ENCODE measurements at regions not wholly inside any gene's neighbourhood (a gene's known extent, or its start where the extent isn't known, plus 50 kb on each side); places are given as distances from the start of the nearest gene placed in this dataset.

DNA sequence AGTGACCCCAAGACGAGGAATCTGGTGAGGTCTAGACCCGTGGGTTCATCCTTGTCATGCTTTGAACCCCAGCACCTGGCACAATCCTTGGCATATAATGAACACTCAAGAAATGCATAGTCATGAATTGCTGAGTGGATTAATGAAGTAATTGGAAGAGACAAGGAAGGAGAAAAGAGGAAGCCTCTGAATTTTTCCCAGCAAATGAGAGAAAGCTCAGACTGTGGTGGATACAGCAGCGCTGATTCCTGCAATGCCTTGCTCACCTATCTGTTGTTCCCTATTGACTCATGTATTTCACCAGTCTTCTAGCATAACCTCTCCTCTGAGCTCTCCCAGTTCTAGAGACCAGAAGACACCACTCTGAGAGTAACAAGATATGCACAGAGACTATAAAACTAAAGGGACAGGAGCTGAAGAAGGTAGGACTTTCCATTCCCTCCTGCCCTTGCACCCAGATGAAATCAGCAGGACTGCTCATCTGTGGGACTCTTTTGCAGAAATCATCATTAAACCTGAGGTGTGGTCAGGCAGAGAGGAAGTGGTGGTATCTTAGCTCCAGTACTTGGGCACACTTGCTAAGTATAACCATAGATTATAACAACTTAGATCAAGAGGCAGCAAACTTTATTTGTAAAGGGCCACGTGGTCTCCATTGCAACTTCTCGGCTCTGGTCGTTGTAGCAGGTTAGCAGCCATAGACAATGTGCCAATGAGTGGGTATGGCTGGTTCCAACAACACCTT, 102.8 kb downstream of the MAF start:
- peak in 1 of 2 donors; percentile 22 for DNase-seq

- no peak for DNase-seq
These were observed 106.6 kb downstream of the MAF start for GRCh38 chr16:79493911-79494310.

GRCh38 chr16:79492036-79492435, 108.5 kb downstream of the MAF start:
- DNase-seq = no peak

- DNase-seq = no peak
These were observed 115.5 kb downstream of the MAF start for GRCh38 chr16:79485020-79485419.

DNA sequence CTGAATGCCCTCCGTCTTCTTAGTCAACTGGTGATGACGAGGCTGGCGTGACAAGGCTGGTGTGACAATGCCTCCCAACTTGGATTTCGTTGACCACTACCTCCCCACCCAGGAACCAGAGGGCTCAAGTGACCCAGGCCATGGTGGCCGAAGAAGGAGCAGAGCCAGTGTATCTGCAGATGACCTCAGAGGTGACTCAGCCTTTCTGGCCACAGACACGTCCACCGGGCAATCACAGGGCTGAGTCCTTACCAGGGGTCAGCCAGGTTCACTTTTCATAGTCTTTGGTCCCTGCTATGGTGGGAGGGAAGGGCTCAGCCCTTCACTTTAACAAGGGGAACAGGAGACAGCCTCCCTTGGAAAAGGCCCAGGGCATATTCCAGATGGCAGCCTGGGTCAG, 116.3 kb downstream of the MAF start:
- DNase-seq = no peak

DNA sequence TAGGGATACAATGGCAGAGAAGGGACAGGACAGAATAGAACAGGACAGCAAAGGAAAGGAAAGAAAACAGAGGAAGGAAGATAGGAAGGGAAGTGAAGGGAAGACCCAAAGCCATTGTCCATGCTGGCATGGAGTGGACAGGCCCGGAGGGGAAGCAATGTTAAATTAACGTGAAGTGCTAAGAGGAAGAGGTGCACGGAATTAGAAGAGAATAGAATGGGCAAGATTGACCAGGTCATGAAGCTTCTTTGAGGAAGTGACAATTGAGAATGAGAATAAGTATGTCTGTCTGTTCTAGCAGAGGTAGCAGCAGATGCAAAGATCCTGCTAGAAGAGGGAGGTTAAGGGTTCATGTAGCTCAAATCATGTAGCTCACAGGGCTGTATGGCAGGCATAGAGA, 117.2 kb downstream of the MAF start:
- no peak for DNase-seq

- DNase-seq = peak in 1 of 2 donors; percentile 30
These were observed 118.5 kb downstream of the MAF start for GRCh38 chr16:79482011-79482410.

DNA sequence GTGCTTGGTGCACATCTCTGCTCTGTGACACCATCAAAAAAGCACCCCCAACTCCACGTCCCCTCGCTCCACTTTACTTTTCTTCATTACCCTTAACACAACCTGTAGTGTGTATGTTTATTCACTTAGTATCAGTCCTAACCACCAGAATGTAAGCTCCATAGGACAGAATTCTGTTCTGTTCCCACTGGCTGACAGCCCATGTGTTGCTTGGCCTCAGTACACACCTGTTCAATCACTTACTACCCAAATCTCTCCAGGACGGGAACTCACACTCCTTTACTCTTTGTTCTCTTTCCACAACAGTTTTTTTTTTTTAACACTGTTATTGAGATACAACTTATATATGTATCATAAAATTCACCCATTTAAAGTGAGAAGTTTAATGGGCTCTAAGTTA, 119.6 kb downstream of the MAF start:
- DNase-seq = no peak

DNA sequence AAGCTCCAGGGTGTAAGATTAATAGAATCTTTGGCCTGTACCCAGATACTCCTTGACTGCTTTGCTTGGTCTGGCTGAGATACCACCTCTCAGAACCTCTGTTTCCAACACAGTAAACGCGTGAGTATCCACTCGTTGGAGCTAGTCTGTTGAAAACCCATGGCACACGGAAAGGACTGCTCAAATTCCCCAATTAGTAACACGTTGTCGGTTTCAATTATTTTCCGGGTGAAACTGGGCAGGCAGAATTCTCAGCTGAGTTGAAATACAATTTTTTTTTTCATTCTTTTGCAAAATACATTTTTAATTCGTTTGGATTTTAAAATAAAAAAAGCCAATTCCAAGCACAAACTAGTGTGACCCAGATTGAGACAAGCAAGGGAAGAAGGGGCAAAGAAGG, 120.5 kb downstream of the MAF start:
- DNase-seq = no peak

- no peak for DNase-seq
These were observed 124.0 kb downstream of the MAF start for GRCh38 chr16:79476580-79476979.

GRCh38 chr16:79475841-79476240, 124.7 kb downstream of the MAF start:
- DNase-seq = no peak

DNA sequence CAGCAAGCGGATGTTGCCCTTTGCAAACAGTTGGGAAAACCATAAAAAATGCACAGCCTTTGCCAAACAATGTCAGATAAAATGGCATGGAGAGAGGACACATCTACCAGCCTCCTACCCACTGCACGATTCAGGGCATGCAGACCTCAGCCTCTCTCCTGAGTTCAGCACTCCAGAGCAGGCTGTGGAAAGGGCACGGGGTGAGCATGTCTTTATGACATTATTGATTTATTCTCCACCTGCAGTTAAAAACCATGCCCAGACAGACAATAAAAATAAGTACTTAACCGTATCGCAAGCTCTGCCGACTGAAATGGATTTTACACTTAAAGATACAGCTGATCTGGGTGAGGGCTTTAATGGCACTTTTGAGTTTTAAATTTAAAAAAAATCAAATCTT, 127.1 kb downstream of the MAF start:
- DNase-seq = no peak

- peak; percentile 32 to 62 for DNase-seq
These were observed 128.1 kb downstream of the MAF start for GRCh38 chr16:79472426-79472825.

GRCh38 chr16:79469999-79470398, 130.5 kb downstream of the MAF start:
- peak; percentile 78 to 82 for DNase-seq

GRCh38 chr16:79468631-79469030, 131.9 kb downstream of the MAF start:
- no peak for DNase-seq

DNA sequence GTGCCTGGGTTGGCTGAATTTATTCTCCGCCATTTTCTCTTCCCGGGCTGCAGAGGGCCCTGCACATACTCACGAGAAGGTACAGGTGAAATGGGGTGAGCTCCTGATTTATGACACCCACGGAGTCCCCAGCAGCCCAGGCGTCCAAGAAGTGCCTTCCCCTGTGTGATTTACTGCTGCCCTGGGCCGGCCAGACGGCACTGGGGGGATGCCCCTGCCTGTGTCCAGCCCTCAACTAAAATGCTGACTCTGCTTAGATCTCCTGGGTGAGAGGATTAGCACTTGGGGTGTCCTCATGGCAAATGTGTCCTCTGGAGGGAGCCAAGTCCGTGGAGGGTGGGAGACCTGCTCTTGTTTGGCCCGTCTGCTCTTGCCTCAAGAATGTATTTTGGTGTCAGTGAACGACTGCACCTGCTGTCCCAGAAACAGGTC, 132.4 kb downstream of the MAF start:
- no peak for DNase-seq

GRCh38 chr16:79466111-79466510, 134.4 kb downstream of the MAF start:
- DNase-seq = no peak

DNA sequence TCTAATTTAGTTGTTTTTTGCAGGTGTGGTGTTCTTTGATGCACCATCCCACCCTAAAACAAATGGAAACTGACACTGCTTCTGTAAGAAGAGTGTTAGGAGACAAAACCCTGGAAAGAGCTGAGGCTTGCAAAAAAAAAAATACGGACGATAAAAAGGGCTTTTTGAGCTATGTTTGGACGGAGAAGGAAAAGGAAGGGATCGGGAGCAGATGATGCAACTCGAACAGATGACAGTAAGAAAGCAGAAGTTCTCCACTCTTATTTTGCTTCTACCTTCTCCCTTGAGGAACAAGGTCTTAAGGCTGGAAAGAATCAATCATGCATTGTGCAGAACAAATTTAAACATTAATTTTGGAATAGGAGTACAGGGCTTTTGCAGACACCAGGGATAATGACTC, 136.7 kb downstream of the MAF start:
- DNase-seq = no peak

DNA sequence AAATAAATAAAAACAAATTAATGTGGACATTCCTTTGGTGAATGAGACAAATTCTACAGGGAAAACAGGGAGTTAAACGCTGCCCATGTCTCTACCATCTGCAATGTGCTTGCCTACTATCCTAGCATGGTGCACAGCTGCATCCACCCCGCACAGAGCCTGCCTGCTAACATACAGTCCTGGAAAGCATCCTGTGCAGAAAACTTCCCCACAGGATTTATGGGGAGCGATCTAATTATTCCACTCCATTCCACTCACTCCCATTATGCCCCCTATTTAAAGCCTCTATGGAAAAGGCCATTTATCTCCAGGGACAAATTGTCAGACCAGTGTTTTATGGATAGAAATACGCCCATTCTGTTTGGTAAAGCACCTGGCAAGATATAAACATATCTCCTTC, 144.5 kb downstream of the MAF start:
- no peak for DNase-seq

DNA sequence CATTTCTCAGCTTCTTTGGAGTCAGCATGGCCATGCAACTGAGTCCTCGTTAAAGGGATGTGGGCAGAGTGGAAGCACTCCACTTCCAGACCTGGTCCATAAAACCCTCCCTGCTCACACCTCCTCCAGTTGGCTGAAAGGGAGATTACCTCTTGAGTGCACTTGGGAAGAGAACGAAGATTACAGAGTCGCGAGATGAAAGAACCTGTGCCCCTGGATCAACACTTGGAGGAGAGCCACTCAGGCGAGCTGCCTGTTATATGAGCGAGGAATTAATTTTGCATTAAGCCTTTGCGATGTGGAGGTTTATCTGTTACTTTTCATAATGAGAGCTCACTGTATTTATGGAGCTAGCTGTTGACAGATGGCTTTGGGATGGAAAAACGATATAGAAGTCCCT, 147.9 kb downstream of the MAF start:
- no peak for DNase-seq

GRCh38 chr16:79451196-79451816, 149.2 kb downstream of the MAF start:
- peak; percentile 82 for DNase-seq

GRCh38 chr16:79449900-79450299, 150.6 kb downstream of the MAF start:
- DNase-seq = peak; percentile 91 to 92

DNA sequence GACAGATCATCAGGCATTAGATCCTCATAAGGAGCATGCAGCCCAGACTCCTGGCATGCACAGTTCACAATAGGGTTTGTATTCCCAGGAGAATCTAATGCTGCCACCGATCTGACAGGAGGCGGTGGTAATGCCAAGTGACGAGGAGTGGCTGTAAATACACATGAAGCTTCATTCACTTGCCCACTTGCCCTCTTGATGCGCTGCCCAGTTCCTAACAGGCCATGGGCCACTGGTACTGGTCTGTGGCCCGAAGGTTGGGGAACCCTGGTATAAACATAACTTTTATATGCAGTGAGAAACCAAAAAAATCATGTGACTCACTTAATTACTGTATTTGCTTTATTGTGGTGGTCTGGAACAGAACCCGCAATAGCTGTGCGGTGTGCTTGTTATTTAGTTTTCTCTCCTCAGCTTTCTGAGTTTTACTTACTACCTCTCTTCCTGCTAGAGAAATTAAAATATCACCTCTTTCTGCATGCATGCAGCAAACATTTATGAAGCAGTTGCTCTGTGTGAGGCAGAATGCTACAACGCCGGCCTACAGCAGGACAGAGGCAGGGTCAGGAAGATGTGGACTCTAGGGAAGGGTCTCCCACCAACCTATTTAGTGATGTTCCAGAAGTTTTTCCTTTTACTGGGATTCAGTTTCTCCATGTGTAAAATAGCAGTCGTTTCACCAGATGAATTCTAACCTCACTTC, 151.3 kb downstream of the MAF start:
- no peak for DNase-seq

GRCh38 chr16:79444572-79444971, 156.0 kb downstream of the MAF start:
- no peak for DNase-seq

Measured in inflammatory macrophage treated with lipopolysaccharide for 1 hour (primary cell).